Neuronal stem cell (in vitro differentiated cells): ENCODE measurements at regions not wholly inside any gene's neighbourhood (a gene's known extent, or its start where the extent isn't known, plus 50 kb on each side); places are given as distances from the start of the nearest gene placed in this dataset.
A peak's percentile ranks its signal among the peaks of the same experiment; 100 is the strongest.

Experiments
- DNase-seq: peaks from one replicate; pipeline ENCODE4 v3.0.0-alpha.2; 2013; ENCODE audit warnings: low spot score
- H2AFZ ChIP-seq: one replicate; pipeline ENCODE4 v1.6.1; 2013; ENCODE audit warnings: mild to moderate bottlenecking, low read length, inconsistent platforms
- H2AK5ac ChIP-seq: 2 replicates; pipeline ENCODE4 v1.6.1; 2013; ENCODE audit warnings: low read depth, mild to moderate bottlenecking, inconsistent platforms, low read length, moderate library complexity, mixed read lengths
- H2BK120ac ChIP-seq: 2 replicates; pipeline ENCODE4 v1.6.1; 2013; ENCODE audit warnings: low read depth, mild to moderate bottlenecking, inconsistent platforms, low read length, moderate library complexity, mixed read lengths
- H2BK12ac ChIP-seq: one replicate; pipeline ENCODE4 v1.6.1; 2013; ENCODE audit warnings: low read length, inconsistent platforms
- H2BK15ac ChIP-seq: 2 replicates; pipeline ENCODE4 v1.6.1; 2013; ENCODE audit warnings: mild to moderate bottlenecking, low read length, inconsistent platforms, mixed read lengths
- H2BK5ac ChIP-seq: one replicate; pipeline ENCODE4 v1.6.1; 2013; ENCODE audit warnings: inconsistent platforms, mild to moderate bottlenecking, low read length, moderate library complexity
- H3K14ac ChIP-seq: one replicate; pipeline ENCODE4 v1.6.1; 2013; ENCODE audit warnings: low read length, inconsistent platforms
- H3K18ac ChIP-seq: 2 replicates; pipeline ENCODE4 v1.6.1; 2013; ENCODE audit warnings: low read length, inconsistent platforms
- H3K23ac ChIP-seq: 2 replicates; pipeline ENCODE4 v1.6.1; 2013; ENCODE audit warnings: low read depth, mild to moderate bottlenecking, mixed read lengths, low read length, inconsistent platforms; ENCODE audit not compliant: poor library complexity
- H3K27ac ChIP-seq: replicated peaks from 3 replicates; pipeline ENCODE4 v1.5.1; 2013; ENCODE audit warnings: low read length, inconsistent platforms
- H3K27me3 ChIP-seq, 3 experiments: 2 replicates each; pipeline ENCODE4 v1.6.1; 2013; ENCODE audit warnings: low read length in 3 of 3, mild to moderate bottlenecking in 2 of 3, inconsistent platforms in 1 of 3, low read depth in 1 of 3, mixed read lengths in 1 of 3, moderate library complexity in 1 of 3; ENCODE audit not compliant: control insufficient read depth in 3 of 3, insufficient read depth in 3 of 3
- H3K36me3 ChIP-seq, 2 donors: replicated peaks in 1 of 2; 2 replicates each; pipeline ENCODE4 v1.6.1; 2013; ENCODE audit warnings: low read length in 2 of 2; ENCODE audit not compliant: control insufficient read depth in 2 of 2, insufficient read depth in 2 of 2
- H3K4ac ChIP-seq: 2 replicates; pipeline ENCODE4 v1.6.1; 2013; ENCODE audit warnings: inconsistent platforms, mild to moderate bottlenecking, low read length, moderate library complexity
- H3K4me1 ChIP-seq, 2 donors: 1 replicate in 1 of 2; 2 replicates in 1 of 2; pipeline ENCODE4 v1.6.1; 2013; ENCODE audit warnings: low read length in 2 of 2, low read depth in 1 of 2; ENCODE audit not compliant: control insufficient read depth in 2 of 2, insufficient read depth in 1 of 2
- H3K4me2 ChIP-seq: one replicate; pipeline ENCODE4 v1.6.1; 2013; ENCODE audit warnings: mild to moderate bottlenecking, low read length, inconsistent platforms; ENCODE audit not compliant: insufficient read depth, poor library complexity, severe bottlenecking
- H3K4me3 ChIP-seq, 2 donors: 2 replicates each; pipeline ENCODE4 v1.5.1; 2013; ENCODE audit warnings: low read length in 2 of 2, mild to moderate bottlenecking in 2 of 2, inconsistent platforms in 1 of 2, moderate library complexity in 1 of 2
- H3K79me1 ChIP-seq: one replicate; pipeline ENCODE4 v1.6.1; 2013; ENCODE audit warnings: low read depth, mild to moderate bottlenecking, inconsistent platforms, low read length, moderate library complexity
- H3K9ac ChIP-seq: one replicate; pipeline ENCODE4 v1.6.1; 2013; ENCODE audit warnings: mild to moderate bottlenecking, low read depth, low read length, inconsistent platforms; ENCODE audit not compliant: poor library complexity
- H3K9me3 ChIP-seq, 2 donors: replicated peaks in 1 of 2; 2 replicates each; pipeline versions ENCODE3 to v1.6.1; 2013; ENCODE audit warnings: low read length in 2 of 2, mild to moderate bottlenecking in 2 of 2, inconsistent platforms in 1 of 2, low read depth in 1 of 2, mixed read lengths in 1 of 2, moderate library complexity in 1 of 2; ENCODE audit not compliant: control insufficient read depth in 2 of 2, insufficient read depth in 1 of 2
- H4K8ac ChIP-seq: one replicate; pipeline ENCODE4 v1.6.1; 2013; ENCODE audit warnings: low read depth, mild to moderate bottlenecking, inconsistent platforms, low read length, moderate library complexity
- H4K91ac ChIP-seq: one replicate; pipeline ENCODE4 v1.6.1; 2013; ENCODE audit warnings: low read length, low read depth, mild to moderate bottlenecking, inconsistent platforms; ENCODE audit not compliant: poor library complexity
- WGBS, 2 donors: extraction: QIAGEN DNeasy Blood & Tissue Kit; methylation state at CpG; one replicate each; pipeline ENCODE4 v1.1.7; 2013; ENCODE audit warnings: missing lambda C conversion rate in 2 of 2, mixed read lengths in 1 of 2; ENCODE audit not compliant: insufficient read length in 2 of 2, insufficient replicate concordance in 1 of 2; ENCODE audit errors: extremely low coverage in 2 of 2; 5-methylcytosine and 5-hydroxymethylcytosine counted together

- H3K4me1 ChIP-seq: peaks cover 17 to 41% of the 10 kb centered on the region in 2 donors
- H3K14ac ChIP-seq: no peak overlapping the region
- no peak overlapping the region for H2AK5ac ChIP-seq
- H3K4ac ChIP-seq: no peak overlapping the region
- no peak overlapping the region for H3K4me2 ChIP-seq
- H3K27me3 ChIP-seq: no peaks in the 10 kb centered on the region
- WGBS, 2 donors: no CpG with 5 or more reads among the region's 15 CpGs
- H3K23ac ChIP-seq: no peak overlapping the region
- H3K79me1 ChIP-seq: no peaks in the 10 kb centered on the region
- peak overlapping the region; percentile 81 for H2AFZ ChIP-seq
- no peak overlapping the region for H2BK120ac ChIP-seq
- no peaks in the 10 kb centered on the region for H3K36me3 ChIP-seq
- no peak overlapping the region for H3K18ac ChIP-seq
- H4K8ac ChIP-seq: no peak overlapping the region
- H2BK12ac ChIP-seq: no peak overlapping the region
- H3K9me3 ChIP-seq: no peaks in the 10 kb centered on the region
- no peak overlapping the region for H2BK5ac ChIP-seq
- H3K27ac ChIP-seq: no peak overlapping the region
- no peak overlapping the region for H4K91ac ChIP-seq
- no peak overlapping the region for H3K9ac ChIP-seq
- DNase-seq: no peak
- H3K4me3 ChIP-seq: no peak overlapping the region
- H2BK15ac ChIP-seq: no peak overlapping the region
These were observed 165.3 kb downstream of the TOMM20 start for GRCh38 chr1:234963180-234963903.

- H4K8ac ChIP-seq: no peak overlapping the region
- no peak overlapping the region for H4K91ac ChIP-seq
- no peak overlapping the region for H3K27ac ChIP-seq
- H3K23ac ChIP-seq: no peak overlapping the region
- no peak overlapping the region for H3K4me3 ChIP-seq
- H2BK120ac ChIP-seq: no peak overlapping the region
- H2AK5ac ChIP-seq: no peak overlapping the region
- H3K4me2 ChIP-seq: no peak overlapping the region
- no peaks in the 10 kb centered on the region for H3K27me3 ChIP-seq
- peak overlapping the region; percentile 81 for H2AFZ ChIP-seq
- H2BK15ac ChIP-seq: no peak overlapping the region
- WGBS, 2 donors: no CpG with 5 or more reads among the region's 9 CpGs
- H3K9me3 ChIP-seq: no peaks in the 10 kb centered on the region
- no peak overlapping the region for H3K9ac ChIP-seq
- H3K4me1 ChIP-seq: peaks cover 26 to 49% of the 10 kb centered on the region in 2 donors
- no peaks in the 10 kb centered on the region for H3K36me3 ChIP-seq
- peak overlapping the region; percentile 22 for H3K18ac ChIP-seq
- H3K79me1 ChIP-seq: no peaks in the 10 kb centered on the region
- H2BK12ac ChIP-seq: no peak overlapping the region
- no peak overlapping the region for H3K4ac ChIP-seq
- no peak overlapping the region for H2BK5ac ChIP-seq
- no peak overlapping the region for H3K14ac ChIP-seq
- no peak for DNase-seq
These were observed 166.2 kb downstream of the TOMM20 start for GRCh38 chr1:234962340-234962989.

GRCh38 chr1:234961456-234962339 is 166.9 kb downstream of the TOMM20 start:
- Histone ChIP-seq H3K36me3 (no peaks in the 10 kb centered on the region), H3K14ac (no peak overlapping the region), H3K4me1 (peaks cover 29 to 53% of the 10 kb centered on the region in 2 donors), H3K79me1 (no peaks in the 10 kb centered on the region), H2BK5ac (no peak overlapping the region), H4K8ac (no peak overlapping the region), H2AFZ (peak overlapping the region; percentile 2), H3K4ac (no peak overlapping the region), H3K27ac (no peak overlapping the region), H2BK15ac (no peak overlapping the region), H3K27me3 (no peaks in the 10 kb centered on the region), H3K4me3 (no peak overlapping the region), H2AK5ac (no peak overlapping the region), H3K9ac (no peak overlapping the region), H3K9me3 (no peaks in the 10 kb centered on the region), H4K91ac (no peak overlapping the region), H2BK120ac (no peak overlapping the region), H3K18ac (no peak overlapping the region), H2BK12ac (no peak overlapping the region), H3K23ac (no peak overlapping the region), H3K4me2 (no peak overlapping the region)
- DNase-seq: no peak
- WGBS, 2 donors: no CpG with 5 or more reads among the region's 9 CpGs
